Head of caudate nucleus (tissue), 42 donors: ENCODE measurements at regions not wholly inside any gene's neighbourhood (a gene's known extent, or its start where the extent isn't known, plus 50 kb on each side); places are given as distances from the start of the nearest gene placed in this dataset.
A peak's percentile ranks its signal among the peaks of the same experiment; 100 is the strongest.

Source experiments
- DNase-seq, 42 donors: peaks; one replicate each; pipeline versions ENCODE4 v3.0.0 to v3.0.0-alpha.2; 2020 to 2021; ENCODE audit warnings: mixed read lengths in 7 of 42
- intact Hi-C: fragments of 100-400 bp; cut with DNase I; formaldehyde crosslinking; loops from one replicate; pipeline ENCODE4 v1.15.0; 2022

DNA sequence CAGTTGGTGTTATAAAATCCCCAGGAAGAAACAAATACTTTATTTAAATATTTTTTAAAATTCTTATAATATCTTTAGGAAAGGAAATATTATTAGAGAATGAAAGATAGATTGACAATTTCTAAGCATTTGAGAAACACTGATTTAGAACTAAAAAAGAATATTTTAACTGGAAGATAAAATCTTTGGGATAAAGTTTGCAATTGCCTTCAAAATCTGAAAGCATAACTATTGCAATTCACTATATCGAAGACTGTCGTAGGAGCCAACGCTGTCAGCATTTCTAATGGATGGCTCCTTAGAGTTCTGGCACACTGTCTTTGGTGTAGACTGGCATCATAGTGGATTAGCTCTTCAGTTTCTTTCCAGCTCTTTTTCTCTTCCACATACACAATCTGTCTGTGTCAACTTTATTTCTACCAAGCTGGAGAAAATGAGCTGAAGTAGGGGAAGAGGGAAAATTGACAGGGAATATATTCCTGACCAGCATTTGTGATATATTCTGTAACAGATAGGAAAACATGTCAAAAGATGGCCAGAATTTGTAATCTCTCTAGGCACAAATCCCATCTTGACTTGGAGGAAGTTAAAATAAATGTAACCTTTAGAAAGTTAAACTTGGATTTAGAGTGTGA, 1561.4 kb downstream of the MAT2B start:
- intact Hi-C loops: no loop called here
- DNase-seq: no peak

DNA sequence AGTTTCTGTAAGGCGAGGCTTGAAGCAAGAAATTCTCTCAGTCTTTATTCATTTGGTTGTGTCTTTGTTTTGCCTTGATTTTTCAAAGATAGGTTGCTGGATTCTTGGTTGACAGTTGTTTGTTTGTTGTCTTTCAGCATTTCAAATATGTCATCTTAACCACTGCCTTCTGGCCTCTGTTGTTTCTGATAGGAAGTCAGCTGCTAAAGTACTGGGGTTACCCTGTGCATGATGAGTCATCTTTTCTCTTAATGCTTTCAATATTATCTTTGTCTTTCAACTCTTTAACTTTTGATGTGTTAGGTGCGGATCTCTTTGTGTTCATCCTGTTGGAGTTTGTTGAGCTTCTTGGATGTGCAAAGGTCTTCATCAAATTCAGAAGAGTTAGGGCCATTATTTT, 1571.3 kb downstream of the MAT2B start:
- DNase-seq: no peak
- intact Hi-C loops: no loop called here

DNA sequence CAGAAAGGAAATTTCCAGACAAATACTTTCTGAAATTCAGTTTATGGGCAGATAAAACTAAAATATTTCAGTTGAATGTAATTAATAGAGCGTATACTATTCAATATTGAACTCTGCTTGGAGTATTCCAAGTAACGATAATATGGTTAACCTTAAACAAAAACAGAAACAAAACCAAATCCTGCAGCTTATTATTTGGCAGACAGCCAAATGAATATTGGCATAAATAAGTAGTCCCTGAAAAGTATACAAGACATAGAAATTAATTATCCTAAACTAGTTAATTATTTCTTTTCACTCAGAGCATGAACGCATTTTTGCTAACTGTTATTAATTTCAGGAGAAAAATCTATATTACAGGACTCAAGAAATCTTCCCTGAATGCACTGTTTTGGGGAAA, 1574.0 kb downstream of the MAT2B start:
- intact Hi-C loops: no loop called here
- DNase-seq: no peak

DNA sequence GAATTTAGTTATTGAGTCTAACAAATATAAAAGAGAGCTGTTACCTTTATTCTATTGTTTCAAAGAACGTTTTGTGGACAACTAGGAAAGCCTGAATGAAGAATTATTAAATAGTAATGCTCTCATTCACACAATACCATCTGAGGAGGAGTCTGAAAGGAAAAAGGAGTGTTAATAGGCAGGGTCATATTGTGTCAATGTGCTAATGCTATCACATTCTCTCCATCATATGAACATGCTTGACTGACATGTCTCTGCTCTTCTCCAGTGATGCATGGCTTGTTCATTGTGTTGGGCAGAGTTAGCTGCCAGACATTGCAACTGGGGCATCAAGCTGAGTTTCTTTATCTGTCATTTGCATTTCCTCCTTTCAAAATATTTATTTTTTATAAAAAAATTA, 1578.0 kb downstream of the MAT2B start:
- DNase-seq: no peak
- intact Hi-C loops: no loop called here

DNA sequence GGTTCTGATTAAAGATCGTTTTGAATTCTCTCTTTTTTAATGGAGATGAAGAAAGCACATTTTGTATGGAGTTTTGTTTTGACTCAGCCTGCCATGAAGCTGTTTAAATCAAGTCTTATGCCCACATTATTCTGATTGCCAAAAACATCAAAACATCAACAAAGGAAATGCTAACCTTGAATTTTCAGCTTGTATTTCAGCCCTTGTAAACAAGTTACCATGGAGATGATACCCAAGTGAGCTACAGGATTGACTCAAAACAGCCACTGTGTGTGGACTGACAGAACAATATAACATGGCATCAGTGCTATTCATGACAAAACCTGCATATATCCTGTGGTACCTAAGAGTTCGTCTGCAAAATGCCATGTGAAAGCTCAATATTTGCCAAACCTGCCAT, 1581.0 kb downstream of the MAT2B start:
- no peak for DNase-seq
- intact Hi-C loops: no loop called here

DNA sequence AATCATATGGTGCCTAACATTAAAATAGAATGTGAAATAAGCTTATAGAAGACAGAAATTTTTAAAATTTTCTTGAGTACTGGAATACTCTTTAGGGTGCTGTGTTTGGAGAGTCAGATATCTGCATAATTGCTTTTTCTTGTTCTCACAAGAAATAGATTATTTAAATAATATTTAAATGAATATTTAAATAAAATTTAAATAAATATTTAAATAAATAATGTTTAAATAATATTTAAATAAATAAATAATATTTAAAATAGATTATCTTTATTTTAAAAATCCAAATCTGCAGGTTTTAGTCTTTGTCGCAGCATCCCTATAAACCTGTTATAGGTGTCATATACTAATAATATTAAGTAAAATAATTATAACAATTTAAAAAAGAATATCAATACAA, 1589.4 kb downstream of the MAT2B start:
- intact Hi-C loops: no loop called here
- no peak for DNase-seq

DNA sequence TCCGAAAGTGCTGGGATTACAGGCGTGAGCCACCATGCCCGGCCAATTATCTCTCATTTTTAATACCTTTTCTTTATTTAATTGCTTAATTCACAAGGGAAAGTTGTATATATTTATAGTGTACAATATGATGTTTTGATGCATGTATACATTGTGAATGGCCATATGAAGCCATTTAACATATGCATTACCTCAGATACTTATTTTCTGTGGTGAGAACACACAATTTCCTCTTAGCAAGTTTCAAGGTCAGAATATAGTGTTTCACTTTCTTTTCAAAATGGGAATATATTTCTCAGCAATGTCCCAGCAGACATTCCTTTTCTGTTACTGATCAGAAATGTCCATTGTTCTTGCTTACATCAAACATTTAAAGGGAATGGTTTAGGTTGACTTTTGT, 1596.3 kb downstream of the MAT2B start:
- intact Hi-C loops: no loop called here

DNA sequence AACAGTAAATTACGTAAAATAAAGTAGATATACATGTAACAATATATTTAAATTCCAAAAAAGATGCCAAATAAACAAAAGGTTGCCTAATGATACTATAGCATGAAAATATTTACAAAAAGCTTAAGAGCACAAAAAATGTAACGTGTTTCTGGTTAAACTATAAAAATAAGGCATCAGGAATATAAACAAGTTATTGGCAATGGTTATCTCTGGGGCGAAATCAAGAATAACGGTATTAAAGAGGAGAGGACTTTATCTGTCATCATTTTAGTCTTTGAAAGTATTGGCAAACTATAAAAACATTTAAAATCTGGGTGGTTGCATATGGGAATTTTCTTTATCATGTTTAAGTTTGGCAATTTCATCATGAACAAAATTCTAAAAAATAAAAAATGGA, 1599.2 kb downstream of the MAT2B start:
- intact Hi-C loops: no loop called here
- no peak for DNase-seq

More for the DNA sequence above, 1596.3 kb downstream of the MAT2B start:
- DNase-seq: no peak

DNA sequence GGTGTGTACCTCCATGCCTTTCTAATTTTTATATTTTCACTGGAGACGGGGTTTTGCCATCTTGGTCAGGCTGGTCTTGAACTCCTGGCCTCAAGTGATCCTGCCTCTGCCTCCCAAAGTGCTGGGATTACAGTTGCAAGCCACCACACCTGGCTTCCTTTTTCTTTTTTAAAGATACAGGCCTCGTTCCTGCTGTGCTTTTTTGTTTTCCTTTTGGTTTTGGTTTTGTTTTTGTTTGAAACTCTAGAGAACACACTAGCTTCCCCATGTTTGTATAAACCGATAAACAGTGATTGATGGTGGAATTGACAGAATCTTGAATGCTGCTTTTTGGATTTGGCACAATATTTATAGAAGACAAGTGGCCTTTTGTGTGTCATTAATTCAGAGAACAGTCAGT, 1603.4 kb downstream of the MAT2B start:
- DNase-seq: no peak
- intact Hi-C loops: no loop called here

DNA sequence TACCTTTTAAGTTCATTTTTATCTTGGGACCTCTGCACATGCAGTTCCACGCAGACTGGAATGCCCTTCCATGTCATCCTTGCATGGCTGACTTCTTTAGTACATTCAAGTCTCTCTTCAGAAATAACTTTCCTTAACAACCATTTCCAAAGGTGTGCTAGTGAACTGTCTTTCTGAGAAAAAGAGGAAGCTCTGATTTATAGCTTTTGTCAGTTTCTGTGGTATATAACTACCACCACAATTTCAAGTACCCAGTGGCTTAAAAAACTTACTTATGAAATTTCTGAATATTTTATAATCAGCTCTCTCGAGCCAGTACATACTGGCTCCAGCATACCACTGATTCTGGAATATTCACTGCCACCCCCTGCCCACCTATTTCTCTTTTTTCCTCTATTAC, 1613.8 kb downstream of the MAT2B start:
- intact Hi-C loops: no loop called here
- no peak for DNase-seq

DNA sequence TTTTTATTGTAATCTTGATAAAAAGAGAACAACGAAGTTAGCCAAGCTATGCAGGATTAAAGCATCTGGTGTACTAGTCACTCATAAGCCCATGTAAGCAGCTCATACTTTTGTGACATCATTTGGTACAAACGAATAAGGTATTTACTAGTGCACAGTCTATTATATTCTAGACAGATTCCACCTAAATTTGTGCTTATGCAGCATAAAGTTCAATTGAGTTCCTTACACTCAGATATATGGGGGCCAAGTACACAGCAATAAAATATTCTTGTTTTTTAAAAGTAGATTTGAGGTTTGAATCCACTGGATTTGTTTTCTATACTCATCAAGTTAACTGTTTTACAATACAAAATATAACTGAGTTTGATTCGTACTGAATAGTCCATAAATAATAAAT, 1621.2 kb downstream of the MAT2B start:
- DNase-seq: no peak
- intact Hi-C loops: no loop called here

DNA sequence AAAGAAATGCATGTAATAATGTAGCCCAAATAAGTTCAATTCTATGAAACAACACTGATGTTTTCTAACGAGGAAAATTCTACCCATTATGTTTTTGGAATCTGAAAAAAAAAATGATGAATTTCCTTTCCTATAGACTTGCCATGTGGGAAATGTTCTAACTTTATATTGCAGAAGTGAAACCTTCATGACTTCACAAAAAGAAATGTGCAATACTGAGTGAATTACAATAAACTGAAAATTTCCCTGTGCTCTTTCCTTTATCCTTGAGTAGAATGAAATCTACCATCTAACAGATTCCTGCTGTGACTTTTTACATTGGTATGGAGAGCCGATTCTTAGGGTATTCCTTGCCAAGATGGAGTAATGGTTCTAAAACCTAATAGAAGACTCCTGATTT, 1622.5 kb downstream of the MAT2B start:
- DNase-seq: no peak
- intact Hi-C loops: no loop called here

DNA sequence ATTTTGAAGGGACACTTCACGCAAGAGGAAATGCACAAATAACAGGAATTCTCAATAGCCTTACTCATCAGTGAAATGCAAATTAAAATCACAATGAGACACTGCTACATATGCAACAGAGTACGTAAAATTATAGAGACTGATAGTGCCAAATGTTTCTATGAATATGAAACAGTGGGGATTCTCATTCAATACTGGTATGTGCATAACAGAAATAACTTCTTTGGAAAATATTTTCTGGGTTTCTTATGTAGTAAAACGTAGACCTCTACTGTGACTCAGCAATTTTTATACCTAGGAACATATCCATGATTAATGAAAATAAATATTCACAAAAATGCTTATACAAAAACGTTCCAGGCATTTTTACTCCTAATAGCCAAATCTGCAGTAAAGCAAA, 1625.2 kb downstream of the MAT2B start:
- DNase-seq: no peak
- intact Hi-C loops: no loop called here

DNA sequence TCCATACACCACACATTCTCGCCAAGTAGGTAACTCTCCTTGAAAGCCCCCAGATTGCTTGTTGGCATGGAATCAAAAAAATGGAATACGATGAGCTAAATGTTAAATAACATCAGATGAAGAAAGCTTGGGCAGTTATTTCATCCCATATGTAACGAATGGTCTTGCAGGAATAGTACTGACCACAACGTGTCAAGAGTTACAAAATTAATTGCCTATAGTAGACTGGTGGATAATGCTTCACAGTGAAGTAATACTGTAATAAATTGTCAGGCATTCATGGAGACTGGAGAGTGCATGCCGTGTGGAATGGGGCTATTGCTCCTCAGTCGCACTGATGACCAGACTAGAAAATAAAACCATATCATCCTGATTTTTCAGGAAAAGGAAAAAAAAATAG, 1628.7 kb downstream of the MAT2B start:
- intact Hi-C loops: no loop called here
- no peak for DNase-seq

DNA sequence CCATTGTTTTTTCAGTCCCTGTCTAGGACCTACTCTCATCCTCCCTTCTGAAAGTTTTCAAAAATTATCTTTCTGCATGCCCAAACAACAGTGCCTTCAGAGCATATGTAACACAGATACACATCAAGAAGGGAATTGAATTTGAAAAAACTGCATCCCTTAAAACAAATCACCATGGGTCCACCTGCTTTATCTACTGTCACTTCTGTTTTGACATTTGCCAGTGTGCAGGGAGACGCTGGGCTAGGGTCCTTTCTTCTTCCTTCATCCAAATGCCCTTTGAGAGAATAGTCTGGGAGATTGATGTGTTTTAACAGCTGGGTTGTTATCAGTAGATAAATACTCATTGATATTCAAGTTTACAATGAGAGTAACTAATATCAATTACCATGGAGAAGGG, 1630.1 kb downstream of the MAT2B start:
- DNase-seq: no peak

DNA sequence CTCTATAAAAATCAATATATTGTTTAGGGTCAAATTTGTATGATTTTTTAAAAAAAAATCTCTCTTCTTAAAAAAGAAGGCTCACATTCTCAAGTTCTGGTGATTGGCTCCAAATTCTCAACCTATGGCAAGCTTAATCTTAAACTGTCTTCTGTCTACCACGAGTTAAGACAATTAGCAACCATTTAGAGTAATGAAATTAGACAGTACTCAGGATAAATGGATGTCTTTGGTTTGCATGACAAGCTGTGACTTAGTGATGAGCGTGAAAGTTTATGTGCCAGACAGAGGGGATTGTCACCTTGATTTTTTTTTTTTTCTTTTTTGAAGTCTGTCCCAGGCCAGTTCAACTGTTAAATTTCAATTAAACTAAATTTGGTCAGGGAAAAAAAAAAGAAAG, 1632.3 kb downstream of the MAT2B start:
- intact Hi-C loops: no loop called here
- no peak for DNase-seq

More for the DNA sequence above, 1630.1 kb downstream of the MAT2B start:
- intact Hi-C loops: no loop called here

DNA sequence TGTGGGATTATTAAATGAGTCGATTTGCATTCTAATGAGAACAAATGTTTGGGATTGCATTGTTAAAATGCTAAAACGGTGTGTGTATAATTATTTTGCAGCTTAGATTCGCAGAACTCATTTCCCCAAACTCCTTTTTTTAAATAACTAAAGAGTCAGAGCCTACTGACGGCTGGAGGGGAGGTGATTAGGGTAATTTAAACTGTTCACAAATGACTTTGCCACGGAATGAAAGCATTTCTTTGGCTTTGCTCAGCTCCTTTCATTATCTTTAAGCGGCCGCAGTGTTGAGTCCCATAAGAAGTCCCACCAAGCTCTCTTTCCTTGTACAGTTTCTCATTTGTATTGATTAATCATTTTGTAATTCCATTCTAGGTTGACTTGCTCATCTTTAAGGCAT, 1632.8 kb downstream of the MAT2B start:
- DNase-seq: no peak
- intact Hi-C loops: no loop called here

DNA sequence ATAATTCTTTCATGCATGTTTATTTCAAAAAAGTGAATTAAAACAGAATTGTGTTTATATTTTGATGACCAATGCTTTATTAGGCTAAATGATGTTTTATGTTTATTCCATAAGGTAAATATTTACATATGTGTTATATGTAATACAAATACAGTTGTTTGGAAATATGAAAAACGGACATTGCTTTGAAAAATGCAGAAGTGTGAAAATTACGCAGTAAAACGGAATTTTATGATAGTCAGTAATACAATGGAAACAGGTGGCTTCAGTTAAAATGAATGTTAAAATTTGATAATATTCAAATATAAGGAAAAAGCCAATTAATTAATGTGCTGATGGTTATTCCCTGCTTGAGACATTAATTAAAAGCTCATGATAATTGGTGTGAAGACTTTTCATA, 1633.8 kb downstream of the MAT2B start:
- intact Hi-C loops: no loop called here
- no peak for DNase-seq

DNA sequence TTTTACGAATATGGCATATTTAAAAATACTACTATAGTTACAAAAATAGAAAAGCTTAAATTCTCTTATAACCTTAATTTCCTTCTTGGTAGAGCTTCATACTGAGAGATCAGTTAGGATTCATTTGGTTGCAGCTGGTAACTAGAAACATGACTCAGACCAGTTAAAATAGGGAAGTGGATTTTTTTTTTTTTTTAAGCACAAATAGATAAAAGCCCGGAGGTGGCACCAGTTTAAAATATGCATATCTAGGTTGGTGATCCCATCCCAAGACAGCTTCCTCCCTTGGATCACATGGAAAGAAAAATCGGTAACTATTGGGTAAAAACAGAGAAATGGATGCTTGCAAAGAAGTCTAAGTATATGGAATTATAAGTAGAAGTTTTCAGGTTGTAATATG, 1634.3 kb downstream of the MAT2B start:
- peak in 4 of 42 donors; percentile 6 to 49 (median 6) for DNase-seq
- intact Hi-C loops: no loop called here

DNA sequence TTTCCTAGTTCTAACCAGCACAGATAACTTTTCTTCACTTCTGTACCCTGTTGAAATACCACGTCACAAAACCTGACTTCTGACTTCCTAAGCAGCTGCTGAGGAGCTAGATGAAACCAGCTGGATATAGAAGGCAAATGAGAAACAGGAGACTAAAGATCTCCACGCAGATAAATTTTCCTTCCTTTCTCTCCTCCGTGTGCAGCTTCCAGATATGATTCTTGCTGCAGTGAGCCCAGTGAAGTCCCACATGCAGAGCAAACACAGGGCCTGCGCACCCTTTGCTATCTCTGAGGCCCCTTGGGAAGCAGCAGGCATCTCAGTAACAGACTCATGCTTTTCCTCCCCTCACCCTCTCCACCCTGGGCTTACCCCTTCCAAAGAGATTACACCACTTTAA, 1638.3 kb downstream of the MAT2B start:
- peak in 1 of 42 donors; percentile 14 for DNase-seq
- intact Hi-C loops: no loop called here

DNA sequence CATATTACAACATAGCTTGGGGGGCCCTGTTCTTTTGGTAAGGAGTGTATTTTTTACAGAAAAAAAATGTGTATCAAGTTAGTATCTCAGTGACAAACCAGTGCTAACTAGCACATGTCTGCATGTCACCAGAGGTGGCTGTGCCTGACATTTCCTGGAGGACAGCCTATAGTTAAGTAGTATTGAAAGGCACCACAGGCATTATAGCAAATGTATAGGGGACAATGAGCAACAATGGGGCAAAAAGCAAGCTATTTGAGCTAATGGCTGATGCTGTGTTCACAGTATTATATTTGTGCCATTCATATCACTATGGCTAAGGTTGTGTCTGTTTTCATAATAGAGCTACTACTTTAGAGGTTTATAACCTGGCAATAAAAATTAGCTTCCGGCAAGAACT, 1644.0 kb downstream of the MAT2B start:
- intact Hi-C loops: no loop called here
- no peak for DNase-seq

DNA sequence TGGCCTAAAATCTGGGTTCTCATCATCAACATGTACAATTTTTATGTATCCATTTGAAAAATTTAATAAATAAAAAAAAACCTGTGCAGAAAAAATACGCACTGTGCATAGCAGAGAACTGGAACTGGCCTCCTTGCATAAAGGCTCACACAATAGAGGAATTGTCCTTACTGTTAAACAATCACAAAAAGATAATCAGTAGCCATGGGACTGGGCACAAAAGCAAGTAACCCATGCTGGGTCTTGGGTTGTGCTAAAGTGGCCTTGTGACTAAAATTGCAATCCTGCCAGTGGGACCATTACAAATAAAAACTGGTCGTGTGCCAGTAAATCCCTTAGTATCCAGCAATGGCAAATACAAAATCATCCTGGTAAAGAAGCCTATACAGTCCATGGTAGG, 1646.6 kb downstream of the MAT2B start:
- intact Hi-C loops: no loop called here
- no peak for DNase-seq
